SHP77 treated with DMSO at 0.1 percent for 48 hours (cell line): ENCODE measurements at regions not wholly inside any gene's neighbourhood (a gene's known extent, or its start where the extent isn't known, plus 50 kb on each side); places are given as distances from the start of the nearest gene placed in this dataset.
"Not testable (repeated sequence)": the region's sequence is repeated elsewhere in the genome, so short reads cannot be mapped to it uniquely, and the experiment has no call there.

Source experiments
- DNase-seq: peaks from one replicate; lab custom pipeline; 2025; lab: John Stamatoyannopoulos, UW

GRCh38 chr10:36556468-36556867 is 568.9 kb upstream of the ANKRD30A start:
- no peak for DNase-seq

- DNase-seq, result no peak
Observed at GRCh38 chr10:36555036-36555435, 570.4 kb upstream of the ANKRD30A start.

GRCh38 chr10:36547965-36548364 is 577.4 kb upstream of the ANKRD30A start:
- DNase-seq, result no peak

- no peak for DNase-seq
Observed at GRCh38 chr10:36542493-36542892, 582.9 kb upstream of the ANKRD30A start.

- DNase-seq, result no peak
Observed at GRCh38 chr10:36540611-36541010, 584.8 kb upstream of the ANKRD30A start.

GRCh38 chr10:36538953-36539586 is 586.3 kb upstream of the ANKRD30A start:
- DNase-seq, result no peak

GRCh38 chr10:36534471-36535002 is 590.9 kb upstream of the ANKRD30A start:
- no peak for DNase-seq

- no peak for DNase-seq
Observed at GRCh38 chr10:36533861-36534260, 591.5 kb upstream of the ANKRD30A start.

GRCh38 chr10:36533316-36533715 is 592.1 kb upstream of the ANKRD30A start:
- DNase-seq, result no peak

GRCh38 chr10:36531621-36532020 is 593.8 kb upstream of the ANKRD30A start:
- DNase-seq, result no peak

- no peak for DNase-seq
Observed at GRCh38 chr10:36526033-36526432, 599.4 kb upstream of the ANKRD30A start.

- not testable (repeated sequence) for DNase-seq
Observed at GRCh38 chr10:36524126-36524525, 601.3 kb upstream of the ANKRD30A start.

- no peak for DNase-seq
Observed at GRCh38 chr10:36519909-36520308, 605.5 kb upstream of the ANKRD30A start.

- no peak for DNase-seq
Observed at GRCh38 chr10:36516281-36516680, 609.1 kb upstream of the ANKRD30A start.

GRCh38 chr10:36515319-36515718 is 610.1 kb upstream of the ANKRD30A start:
- no peak for DNase-seq

- no peak for DNase-seq
Observed at GRCh38 chr10:36507715-36508114, 617.7 kb upstream of the ANKRD30A start.

- no peak for DNase-seq
Observed at GRCh38 chr10:36506697-36507496, 618.5 kb upstream of the ANKRD30A start.

- DNase-seq, result no peak
Observed at GRCh38 chr10:36506261-36506660, 619.1 kb upstream of the ANKRD30A start.

GRCh38 chr10:36504758-36505157 is 620.6 kb upstream of the ANKRD30A start:
- no peak for DNase-seq

GRCh38 chr10:36500266-36500665 is 625.1 kb upstream of the ANKRD30A start:
- no peak for DNase-seq

- no peak for DNase-seq
Observed at GRCh38 chr10:36499693-36500092, 625.7 kb upstream of the ANKRD30A start.

- DNase-seq, result no peak
Observed at GRCh38 chr10:36496758-36497157, 628.6 kb upstream of the ANKRD30A start.

GRCh38 chr10:36494371-36494770 is 631.0 kb upstream of the ANKRD30A start:
- no peak for DNase-seq
